ENCODE measurements at regions not wholly inside any gene's neighbourhood (a gene's known extent, or its start where the extent isn't known, plus 50 kb on each side); places are given as distances from the start of the nearest gene placed in this dataset.
A peak's percentile ranks its signal among the peaks of the same experiment; 100 is the strongest.

GRCh38 chr2:72028351-72028995 is 119.2 kb downstream of the CYP26B1 start:
- H2AFZ ChIP-seq = no peak overlapping the region
- no peaks in the 10 kb centered on the region for H3K36me3 ChIP-seq (ENCODE audit: insufficient read depth)
- no peak for TF ChIP-seq STAT1 (IDR thresholded peaks at IDR 0.05; ENCODE audit: unreplicated experiment)
- no peak for TF ChIP-seq ZNF114 (CRISPR knock-in tag; IDR thresholded peaks at IDR 0.05)
- TF ChIP-seq ZNF331 (CRISPR knock-in tag; IDR thresholded peaks at IDR 0.05; ENCODE audit: low read depth) = no peak
- ATAC-seq (no peak), DNase-seq (ENCODE audit: low spot score) (no peak)
- no peaks in the 10 kb centered on the region for H4K20me1 ChIP-seq (replicated peaks; ENCODE audit: insufficient read depth)
- H3K79me2 ChIP-seq (replicated peaks; ENCODE audit: insufficient read depth) = no peaks in the 10 kb centered on the region
- H3F3A ChIP-seq (replicated peaks; ENCODE audit: low read depth) = no peaks in the 10 kb centered on the region
- no peak overlapping the region for H3K27ac Mint-ChIP-seq
- H3K27ac ChIP-seq (ENCODE audit: low read depth) = no peak overlapping the region
- no peaks in the 10 kb centered on the region for H3K4me1 ChIP-seq (ENCODE audit: insufficient read depth)
- H3K4me1 Mint-ChIP-seq = peaks cover 7% of the 10 kb centered on the region; the same call in 2 of the 3 replicates
- H3K9me2 ChIP-seq (ENCODE audit: insufficient read depth) = no peaks in the 10 kb centered on the region
- H3K27me3 ChIP-seq (ENCODE audit: insufficient read depth) = no peaks in the 10 kb centered on the region
- no peak overlapping the region for H3K4me2 ChIP-seq
- H3K4me3 ChIP-seq = no peak overlapping the region
- H3K27me3 Mint-ChIP-seq (ENCODE audit: insufficient read depth, low read depth, poor library complexity) = peaks cover 6% of the 10 kb centered on the region
- no peaks in the 10 kb centered on the region for H3K36me3 Mint-ChIP-seq (ENCODE audit: low read depth)
- H3K4me3 Mint-ChIP-seq = no peak overlapping the region
- H3K9me3 Mint-ChIP-seq = no peaks in the 10 kb centered on the region

GRCh38 chr2:72027426-72028161 is 120.1 kb downstream of the CYP26B1 start:
- Histone ChIP-seq H3K79me2 (replicated peaks; ENCODE audit: insufficient read depth) (no peaks in the 10 kb centered on the region), H3F3A (replicated peaks; ENCODE audit: low read depth) (no peaks in the 10 kb centered on the region), H4K20me1 (replicated peaks; ENCODE audit: insufficient read depth) (no peaks in the 10 kb centered on the region), H3K4me1 (ENCODE audit: insufficient read depth) (no peaks in the 10 kb centered on the region), H3K27me3 (ENCODE audit: insufficient read depth) (no peaks in the 10 kb centered on the region), H3K4me2 (no peak overlapping the region), H2AFZ (no peak overlapping the region), H3K9me2 (ENCODE audit: insufficient read depth) (no peaks in the 10 kb centered on the region), H3K27ac (ENCODE audit: low read depth) (no peak overlapping the region), H3K4me3 (no peak overlapping the region), H3K36me3 (ENCODE audit: insufficient read depth) (no peaks in the 10 kb centered on the region)
- no peak overlapping the region for H3K4me3 Mint-ChIP-seq
- no peaks in the 10 kb centered on the region; the same call in 2 of the 3 replicates for H3K9me3 Mint-ChIP-seq
- H3K27ac Mint-ChIP-seq = no peak overlapping the region
- H3K27me3 Mint-ChIP-seq (ENCODE audit: insufficient read depth, low read depth, poor library complexity) = peaks cover 6% of the 10 kb centered on the region
- peaks cover 7% of the 10 kb centered on the region; the same call in 2 of the 3 replicates for H3K4me1 Mint-ChIP-seq
- no peaks in the 10 kb centered on the region; the same call in 2 of the 3 replicates for H3K36me3 Mint-ChIP-seq (ENCODE audit: low read depth)
- ATAC-seq (peak; percentile 62), DNase-seq (ENCODE audit: low spot score) (no peak)
- no peak for TF ChIP-seq REST (IDR thresholded peaks at IDR 0.05; ENCODE audit: unreplicated experiment)
- TF ChIP-seq NANOG (IDR thresholded peaks at IDR 0.05; ENCODE audit: borderline replicate concordance) = no peak
- peak in 1 of 2 experiments; percentile 55; a peak in 3 of 4 replicates for TF ChIP-seq CTCF (conservative IDR thresholded peaks at IDR 0.05; ENCODE audit: low read depth in 2 of 2)
